Progenitor cell of endocrine pancreas (in vitro differentiated cells): ENCODE measurements at regions not wholly inside any gene's neighbourhood (a gene's known extent, or its start where the extent isn't known, plus 50 kb on each side); places are given as distances from the start of the nearest gene placed in this dataset.

Source experiments
- DNase-seq: peaks from one replicate; pipeline ENCODE4 v3.0.0; 2021; ENCODE audit warnings: low spot score; ENCODE audit not compliant: unreplicated experiment
- H3K27ac Mint-ChIP-seq: 2 replicates; pipeline ENCODE4 v1.8.0; 2021; ENCODE audit warnings: mild to moderate bottlenecking, moderate library complexity, mixed read lengths
- H3K27me3 Mint-ChIP-seq: 2 replicates; pipeline ENCODE4 v1.8.0; 2021; ENCODE audit warnings: mixed read lengths
- H3K36me3 Mint-ChIP-seq: 2 replicates; pipeline ENCODE4 v1.8.0; 2022; ENCODE audit warnings: mixed read lengths; ENCODE audit not compliant: insufficient read depth
- H3K4me1 Mint-ChIP-seq: 2 replicates; pipeline ENCODE4 v1.8.0; 2021; ENCODE audit warnings: low read depth, mixed read lengths
- H3K4me3 Mint-ChIP-seq: 2 replicates; pipeline ENCODE4 v1.8.0; 2021; ENCODE audit warnings: low read depth, mild to moderate bottlenecking, moderate library complexity, mixed read lengths
- H3K9me3 Mint-ChIP-seq: 2 replicates; pipeline ENCODE4 v1.8.0; 2021; ENCODE audit warnings: low read depth, mixed read lengths
- CTCF ChIP-seq: fragments of 200-600 bp; sonication (generic); IDR thresholded peaks from one replicate; pipeline ENCODE4 v1.5.0; 2021; ENCODE audit warnings: antibody characterized with exemption, mild to moderate bottlenecking; ENCODE audit not compliant: unreplicated experiment

- peaks cover 5% of the 10 kb centered on the region for H3K9me3 Mint-ChIP-seq
- H3K36me3 Mint-ChIP-seq = no peaks in the 10 kb centered on the region
- DNase-seq = no peak
- no peak overlapping the region for H3K27ac Mint-ChIP-seq
- H3K4me1 Mint-ChIP-seq = no peaks in the 10 kb centered on the region
- no peak for TF ChIP-seq CTCF
- H3K4me3 Mint-ChIP-seq = no peak overlapping the region
- no peaks in the 10 kb centered on the region for H3K27me3 Mint-ChIP-seq
Measured at GRCh38 chr2:56539618-56540017, 355.8 kb downstream of the CCDC85A start.

- H3K4me3 Mint-ChIP-seq = no peak overlapping the region
- H3K36me3 Mint-ChIP-seq = no peaks in the 10 kb centered on the region
- peaks cover 5% of the 10 kb centered on the region for H3K9me3 Mint-ChIP-seq
- no peak overlapping the region for H3K27ac Mint-ChIP-seq
- H3K27me3 Mint-ChIP-seq = no peaks in the 10 kb centered on the region
- TF ChIP-seq CTCF = no peak
- H3K4me1 Mint-ChIP-seq = no peaks in the 10 kb centered on the region
- no peak for DNase-seq
Measured at GRCh38 chr2:56540467-56540866, 356.7 kb downstream of the CCDC85A start.

GRCh38 chr2:56540916-56541315 lies 357.1 kb downstream of the CCDC85A start:
- DNase-seq = no peak
- no peaks in the 10 kb centered on the region for H3K36me3 Mint-ChIP-seq
- H3K4me1 Mint-ChIP-seq = no peaks in the 10 kb centered on the region
- H3K27me3 Mint-ChIP-seq = no peaks in the 10 kb centered on the region
- H3K9me3 Mint-ChIP-seq = peaks cover 5% of the 10 kb centered on the region
- no peak overlapping the region for H3K27ac Mint-ChIP-seq
- no peak overlapping the region for H3K4me3 Mint-ChIP-seq
- TF ChIP-seq CTCF = no peak

GRCh38 chr2:56542213-56542612 lies 358.4 kb downstream of the CCDC85A start:
- no peak for TF ChIP-seq CTCF
- Mint-ChIP-seq H3K27me3 (no peaks in the 10 kb centered on the region), H3K9me3 (peaks cover 5% of the 10 kb centered on the region), H3K36me3 (no peaks in the 10 kb centered on the region), H3K4me1 (no peaks in the 10 kb centered on the region), H3K27ac (no peak overlapping the region), H3K4me3 (no peak overlapping the region)
- no peak for DNase-seq

- no peak for DNase-seq
- Mint-ChIP-seq H3K27me3 (no peaks in the 10 kb centered on the region), H3K27ac (no peak overlapping the region), H3K9me3 (no peaks in the 10 kb centered on the region), H3K36me3 (no peaks in the 10 kb centered on the region), H3K4me3 (no peak overlapping the region), H3K4me1 (peaks cover 2% of the 10 kb centered on the region)
- TF ChIP-seq CTCF = no peak
Measured at GRCh38 chr2:56565143-56565542, 381.4 kb downstream of the CCDC85A start.
